RWPE2 (cell line): ENCODE measurements at regions not wholly inside any gene's neighbourhood (a gene's known extent, or its start where the extent isn't known, plus 50 kb on each side); places are given as distances from the start of the nearest gene placed in this dataset.
A peak's percentile ranks its signal among the peaks of the same experiment; 100 is the strongest.

Experiments used
- ATAC-seq: fragments of 200-7000 bp; cut with Tn5 transposase; 3 replicates; pipeline ENCODE4 v1.9.1; 2021; ENCODE audit warnings: low read depth
- DNase-seq: peaks from one replicate; pipeline ENCODE4 v3.0.0-alpha.2; 2020; ENCODE audit warnings: low spot score
- H3K27ac ChIP-seq: fragments of 450-650 bp; 2 replicates; pipeline ENCODE4 v1.5.1; 2017; ENCODE audit warnings: mild to moderate bottlenecking; ENCODE audit not compliant: poor library complexity, severe bottlenecking
- H3K27me3 ChIP-seq: fragments of 250-450 bp; sonication (Bioruptor Pico); 2 replicates; pipeline ENCODE4 v1.5.1; 2021; ENCODE audit warnings: mild to moderate bottlenecking, moderate library complexity; ENCODE audit not compliant: insufficient read depth, poor library complexity, severe bottlenecking
- H3K36me3 ChIP-seq: fragments of 250-450 bp; sonication (Bioruptor Pico); 2 replicates; pipeline ENCODE4 v1.5.1; 2020; ENCODE audit warnings: low read depth, mild to moderate bottlenecking, moderate library complexity
- H3K4me1 ChIP-seq: fragments of 250-450 bp; sonication (Bioruptor Pico); 2 replicates; pipeline ENCODE4 v1.5.1; 2021; ENCODE audit warnings: mild to moderate bottlenecking, moderate library complexity; ENCODE audit not compliant: insufficient read depth, poor library complexity, severe bottlenecking
- H3K4me3 ChIP-seq: fragments of 250-450 bp; sonication (Bioruptor Pico); 2 replicates; pipeline ENCODE4 v1.5.1; 2021; ENCODE audit warnings: mild to moderate bottlenecking, moderate library complexity; ENCODE audit not compliant: severe bottlenecking
- H3K9me3 ChIP-seq: fragments of 250-450 bp; sonication (Bioruptor Pico); 2 replicates; pipeline ENCODE4 v1.5.1; 2021; ENCODE audit warnings: mild to moderate bottlenecking, moderate library complexity; ENCODE audit not compliant: severe bottlenecking
- CTCF ChIP-seq: fragments of 450-650 bp; IDR thresholded peaks from one replicate; pipeline ENCODE4 v1.5.1; 2017; ENCODE audit warnings: mild to moderate bottlenecking, moderate library complexity; ENCODE audit not compliant: poor library complexity, severe bottlenecking

DNA sequence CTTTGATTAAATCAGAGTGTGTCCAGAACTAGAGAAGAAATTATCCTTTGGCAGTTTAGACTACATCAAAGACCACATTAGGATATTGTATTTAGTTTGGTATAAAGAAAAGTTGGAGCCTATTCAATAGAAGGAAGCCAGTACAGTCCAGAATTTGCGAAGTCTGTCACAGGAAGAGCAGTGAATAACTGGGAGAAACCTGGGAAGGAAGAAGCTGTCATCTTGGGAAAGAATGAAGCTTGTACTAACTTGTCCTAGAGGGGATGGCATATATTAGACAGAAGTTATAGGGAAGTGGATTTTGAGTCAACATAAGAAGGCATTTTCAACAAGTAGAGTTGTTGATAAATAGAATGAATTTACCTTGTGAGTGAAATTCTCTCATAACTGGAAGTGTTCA, 386.7 kb downstream of the LRIG3 start:
- H3K9me3 ChIP-seq = no peaks in the 10 kb centered on the region
- peaks cover 36% of the 10 kb centered on the region for H3K4me1 ChIP-seq
- no peaks in the 10 kb centered on the region for H3K27me3 ChIP-seq
- DNase-seq (no peak), ATAC-seq (peak; percentile 37; the same call in 1 of the 3 replicates)
- TF ChIP-seq CTCF = no peak
- H3K36me3 ChIP-seq = no peaks in the 10 kb centered on the region
- H3K27ac ChIP-seq = peak overlapping the region; percentile 16
- no peak overlapping the region for H3K4me3 ChIP-seq

- no peak for DNase-seq
- Histone ChIP-seq H3K9me3 (no peaks in the 10 kb centered on the region), H3K4me3 (no peak overlapping the region), H3K27ac (no peak overlapping the region), H3K4me1 (peaks cover 15% of the 10 kb centered on the region), H3K27me3 (no peaks in the 10 kb centered on the region), H3K36me3 (no peaks in the 10 kb centered on the region)
- no peak for ATAC-seq
- no peak for TF ChIP-seq CTCF
Observed at GRCh38 chr12:58537278-58537677, 383.0 kb downstream of the LRIG3 start.

- no peak overlapping the region for H3K27ac ChIP-seq
- H3K36me3 ChIP-seq = no peaks in the 10 kb centered on the region
- no peaks in the 10 kb centered on the region for H3K27me3 ChIP-seq
- DNase-seq (no peak), ATAC-seq (no peak)
- peaks cover 6% of the 10 kb centered on the region for H3K4me1 ChIP-seq
- no peak overlapping the region for H3K4me3 ChIP-seq
- no peaks in the 10 kb centered on the region for H3K9me3 ChIP-seq
- TF ChIP-seq CTCF = no peak
Observed at GRCh38 chr12:58539295-58539694, 381.0 kb downstream of the LRIG3 start.

DNA sequence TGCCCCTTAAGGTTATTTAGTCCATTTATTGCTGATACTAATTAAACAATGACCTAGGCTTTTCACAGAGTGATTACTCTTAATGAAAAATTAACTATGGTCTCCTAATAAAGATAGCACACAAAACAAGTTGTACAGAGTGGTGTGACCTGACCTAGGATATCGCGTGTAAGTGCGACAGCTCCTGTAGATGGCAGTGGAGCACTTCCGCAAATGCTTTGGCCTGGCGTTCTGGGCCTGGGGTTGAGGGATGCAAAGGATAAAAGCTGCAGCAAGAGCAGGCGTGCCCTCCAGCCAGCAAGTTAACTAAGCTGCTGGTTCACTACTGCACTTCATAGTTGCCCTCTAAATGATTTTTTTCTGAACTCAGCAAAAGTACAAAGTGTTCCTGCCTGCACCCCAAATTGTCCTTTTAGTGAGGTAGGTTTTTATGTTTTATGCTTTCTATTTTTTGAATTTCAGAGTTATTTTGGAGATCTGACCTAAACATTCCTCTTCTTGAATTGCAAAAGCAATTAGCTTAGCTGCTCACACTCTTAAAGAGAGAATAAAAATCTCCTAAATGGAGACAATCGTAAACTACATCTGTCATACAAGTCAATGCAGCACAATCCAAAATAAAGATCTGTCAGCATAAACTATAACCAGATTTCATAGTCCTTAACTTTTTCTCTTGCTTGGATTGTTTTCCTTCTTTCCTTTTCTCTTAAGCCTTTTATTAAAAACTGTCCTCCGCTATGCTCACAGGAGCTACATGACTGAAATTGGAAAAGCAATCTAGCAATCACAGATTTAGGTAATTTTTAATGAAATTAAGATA, 379.6 kb downstream of the LRIG3 start:
- peak; percentile 66 for DNase-seq
- Histone ChIP-seq H3K27ac (no peak overlapping the region), H3K36me3 (no peaks in the 10 kb centered on the region), H3K4me1 (peaks cover 6% of the 10 kb centered on the region), H3K9me3 (no peaks in the 10 kb centered on the region), H3K27me3 (no peaks in the 10 kb centered on the region), H3K4me3 (no peak overlapping the region)
- peak; percentile 90 for ATAC-seq
- peak; percentile 83 for TF ChIP-seq CTCF

GRCh38 chr12:58541300-58541690, 379.0 kb downstream of the LRIG3 start:
- no peaks in the 10 kb centered on the region for H3K9me3 ChIP-seq
- no peak overlapping the region for H3K4me3 ChIP-seq
- no peak for TF ChIP-seq CTCF
- H3K36me3 ChIP-seq = no peaks in the 10 kb centered on the region
- ATAC-seq = no peak
- H3K27me3 ChIP-seq = no peaks in the 10 kb centered on the region
- no peak for DNase-seq
- no peak overlapping the region for H3K27ac ChIP-seq
- H3K4me1 ChIP-seq = peaks cover 6% of the 10 kb centered on the region
